Hepatocyte (in vitro differentiated cells): ENCODE measurements at regions not wholly inside any gene's neighbourhood (a gene's known extent, or its start where the extent isn't known, plus 50 kb on each side); places are given as distances from the start of the nearest gene placed in this dataset.

ENCODE experiments used
- DNase-seq: peaks from one replicate; pipeline ENCODE4 v3.0.0-alpha.2; 2016; ENCODE audit warnings: low spot score
- H2AFZ ChIP-seq: fragments of 200-600 bp; sonication (generic); 2 replicates; pipeline ENCODE4 v1.6.0; 2016; ENCODE audit warnings: antibody characterized with exemption, mild to moderate bottlenecking
- H3K27ac ChIP-seq: fragments of 200-600 bp; sonication (generic); 2 replicates; pipeline ENCODE4 v1.5.1; 2016; ENCODE audit warnings: mild to moderate bottlenecking
- H3K27me3 ChIP-seq: fragments of 200-600 bp; sonication (generic); 2 replicates; pipeline ENCODE4 v1.6.1; 2016
- H3K36me3 ChIP-seq: fragments of 200-600 bp; sonication (generic); replicated peaks from 2 replicates; pipeline ENCODE4 v1.5.1; 2016; ENCODE audit warnings: low read depth; ENCODE audit not compliant: insufficient read depth
- H3K4me1 ChIP-seq: fragments of 200-600 bp; sonication (generic); 2 replicates; pipeline ENCODE4 v1.5.1; 2016; ENCODE audit warnings: mild to moderate bottlenecking, moderate library complexity; ENCODE audit not compliant: insufficient read depth
- H3K4me2 ChIP-seq: fragments of 200-600 bp; sonication (generic); 2 replicates; pipeline ENCODE4 v1.6.0; 2016
- H3K4me3 ChIP-seq: fragments of 200-600 bp; sonication (generic); 2 replicates; pipeline ENCODE4 v1.5.1; 2016; ENCODE audit warnings: mild to moderate bottlenecking
- H3K79me2 ChIP-seq: fragments of 200-600 bp; sonication (generic); 2 replicates; pipeline ENCODE4 v1.6.0; 2017; ENCODE audit warnings: mild to moderate bottlenecking
- H3K9me2 ChIP-seq: fragments of 200-600 bp; sonication (generic); replicated peaks from 2 replicates; pipeline ENCODE4 v1.6.0; 2017; ENCODE audit warnings: mild to moderate bottlenecking; ENCODE audit not compliant: insufficient read depth
- H3K9me3 ChIP-seq: fragments of 200-600 bp; sonication (generic); 2 replicates; pipeline ENCODE4 v1.5.1; 2016; ENCODE audit warnings: low read depth, mild to moderate bottlenecking
- H4K20me1 ChIP-seq: fragments of 200-600 bp; sonication (generic); 2 replicates; pipeline ENCODE4 v1.6.0; 2016; ENCODE audit warnings: mild to moderate bottlenecking; ENCODE audit not compliant: insufficient read depth, poor library complexity, severe bottlenecking
- CTCF ChIP-seq: fragments of 200-600 bp; sonication (generic); IDR thresholded peaks from 2 replicates; pipeline ENCODE4 v1.5.1; 2016; ENCODE audit warnings: antibody characterized with exemption, mild to moderate bottlenecking; ENCODE audit not compliant: poor library complexity
- EZH2 ChIP-seq: fragments of 200-600 bp; sonication (generic); IDR thresholded peaks from 2 replicates; pipeline ENCODE4 v1.6.1; 2016; ENCODE audit warnings: antibody characterized with exemption, mild to moderate bottlenecking, borderline replicate concordance
- EZH2phosphoT487 ChIP-seq: fragments of 200-600 bp; sonication (generic); IDR thresholded peaks from one replicate; pipeline ENCODE4 v1.6.1; 2018; ENCODE audit warnings: antibody characterized with exemption, mild to moderate bottlenecking, low read depth, moderate library complexity; ENCODE audit not compliant: unreplicated experiment, severe bottlenecking
- WGBS: methylation state at CpG from one replicate; pipeline ENCODE4 v1.1.6; 2016; ENCODE audit warnings: low lambda C conversion rate; ENCODE audit errors: missing lambda C conversion rate; 5-methylcytosine and 5-hydroxymethylcytosine counted together

GRCh38 chr1:201663491-201664113 lies 124.7 kb downstream of the NAV1 start:
- no peaks in the 10 kb centered on the region for H3K4me1 ChIP-seq
- H3K4me3 ChIP-seq = no peak overlapping the region
- no peaks in the 10 kb centered on the region for H3K79me2 ChIP-seq
- no peak overlapping the region for H2AFZ ChIP-seq
- no peaks in the 10 kb centered on the region for H3K27me3 ChIP-seq
- H3K27ac ChIP-seq = no peak overlapping the region
- no peaks in the 10 kb centered on the region for H3K9me2 ChIP-seq
- TF ChIP-seq EZH2 (no peak), CTCF (no peak), EZH2phosphoT487 (no peak)
- H4K20me1 ChIP-seq = no peaks in the 10 kb centered on the region
- no peaks in the 10 kb centered on the region for H3K9me3 ChIP-seq
- no peaks in the 10 kb centered on the region for H3K36me3 ChIP-seq
- DNase-seq = no peak
- no peak overlapping the region for H3K4me2 ChIP-seq
- WGBS = 87% methylated on average over 5 of the region's 5 CpGs

- Histone ChIP-seq H2AFZ (no peak overlapping the region), H3K27ac (no peak overlapping the region), H3K4me3 (no peak overlapping the region), H4K20me1 (no peaks in the 10 kb centered on the region), H3K9me3 (no peaks in the 10 kb centered on the region), H3K36me3 (no peaks in the 10 kb centered on the region), H3K4me1 (no peaks in the 10 kb centered on the region), H3K9me2 (no peaks in the 10 kb centered on the region), H3K27me3 (no peaks in the 10 kb centered on the region), H3K79me2 (no peaks in the 10 kb centered on the region), H3K4me2 (no peak overlapping the region)
- 92% methylated on average over 8 of the region's 8 CpGs for WGBS
- DNase-seq = no peak
- TF ChIP-seq EZH2phosphoT487 (no peak), EZH2 (no peak)
These were observed 126.1 kb downstream of the NAV1 start for GRCh38 chr1:201665036-201665435.

DNA sequence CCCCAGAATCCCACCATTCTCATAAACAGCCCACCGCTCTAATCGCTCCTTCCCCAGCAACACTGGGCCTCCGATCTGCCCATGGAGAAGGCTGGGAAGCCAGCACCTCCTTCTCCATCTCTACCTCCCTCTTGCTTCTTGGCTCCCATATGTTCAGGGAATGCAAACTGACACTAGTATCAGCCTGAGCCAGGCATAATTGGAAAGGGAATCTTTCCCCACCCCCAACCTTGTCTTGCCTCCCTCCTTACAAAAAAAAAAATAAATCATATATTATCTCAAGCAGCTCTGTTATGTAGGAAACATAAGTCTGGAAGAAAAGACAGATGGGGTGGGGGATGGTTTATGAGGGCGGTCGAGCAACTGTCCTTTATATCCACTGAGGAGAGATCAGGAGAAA lies 127.2 kb downstream of the NAV1 start:
- H3K36me3 ChIP-seq = no peaks in the 10 kb centered on the region
- 87% methylated on average over 5 of the region's 5 CpGs for WGBS
- H3K27ac ChIP-seq = no peak overlapping the region
- H3K4me1 ChIP-seq = no peaks in the 10 kb centered on the region
- H3K27me3 ChIP-seq = no peaks in the 10 kb centered on the region
- DNase-seq = no peak
- H3K9me3 ChIP-seq = no peaks in the 10 kb centered on the region
- no peaks in the 10 kb centered on the region for H4K20me1 ChIP-seq
- H2AFZ ChIP-seq = no peak overlapping the region
- H3K9me2 ChIP-seq = no peaks in the 10 kb centered on the region
- H3K79me2 ChIP-seq = no peaks in the 10 kb centered on the region
- no peak overlapping the region for H3K4me3 ChIP-seq
- TF ChIP-seq EZH2 = no peak
- TF ChIP-seq EZH2phosphoT487 = no peak
- TF ChIP-seq CTCF = no peak
- H3K4me2 ChIP-seq = no peak overlapping the region

GRCh38 chr1:201666645-201667044 lies 127.7 kb downstream of the NAV1 start:
- Histone ChIP-seq H3K4me2 (no peak overlapping the region), H3K4me3 (no peak overlapping the region), H3K36me3 (no peaks in the 10 kb centered on the region), H2AFZ (no peak overlapping the region), H3K9me2 (no peaks in the 10 kb centered on the region), H3K79me2 (no peaks in the 10 kb centered on the region), H3K9me3 (no peaks in the 10 kb centered on the region), H4K20me1 (no peaks in the 10 kb centered on the region), H3K27me3 (no peaks in the 10 kb centered on the region), H3K27ac (no peak overlapping the region), H3K4me1 (no peaks in the 10 kb centered on the region)
- 91% methylated on average over 5 of the region's 5 CpGs for WGBS
- no peak for DNase-seq
- TF ChIP-seq CTCF = no peak
- TF ChIP-seq EZH2phosphoT487 = no peak
- TF ChIP-seq EZH2 = no peak
